GM21825 (cell line): ENCODE measurements at regions not wholly inside any gene's neighbourhood (a gene's known extent, or its start where the extent isn't known, plus 50 kb on each side); places are given as distances from the start of the nearest gene placed in this dataset.

Experiments used
- ATAC-seq: cut with Tn5 transposase; IDR thresholded peaks from one replicate; pipeline ENCODE4 v1.9.1; 2021; ENCODE audit warnings: mild to moderate bottlenecking, moderate library complexity; ENCODE audit not compliant: unreplicated experiment

GRCh38 chr6:68400396-68400795, 234.7 kb upstream of the ADGRB3 start:
- ATAC-seq: no peak

GRCh38 chr6:68391953-68392352, 243.1 kb upstream of the ADGRB3 start:
- no peak for ATAC-seq

GRCh38 chr6:68372991-68373390, 262.1 kb upstream of the ADGRB3 start:
- no peak for ATAC-seq

GRCh38 chr6:68368845-68369244, 266.2 kb upstream of the ADGRB3 start:
- ATAC-seq: no peak

GRCh38 chr6:68364271-68364805, 270.7 kb upstream of the ADGRB3 start:
- no peak for ATAC-seq

- ATAC-seq: no peak
These were observed 291.2 kb upstream of the ADGRB3 start for GRCh38 chr6:68343901-68344300.

- ATAC-seq: no peak
These were observed 292.8 kb upstream of the ADGRB3 start for GRCh38 chr6:68342286-68342685.

GRCh38 chr6:68339488-68340131, 295.5 kb upstream of the ADGRB3 start:
- no peak for ATAC-seq

- no peak for ATAC-seq
These were observed 301.6 kb upstream of the ADGRB3 start for GRCh38 chr6:68333442-68333841.

GRCh38 chr6:68328156-68328555, 306.9 kb upstream of the ADGRB3 start:
- ATAC-seq: no peak

GRCh38 chr6:68326762-68327161, 308.3 kb upstream of the ADGRB3 start:
- ATAC-seq: no peak

- ATAC-seq: no peak
These were observed 317.7 kb upstream of the ADGRB3 start for GRCh38 chr6:68317366-68317765.

- ATAC-seq: no peak
These were observed 321.2 kb upstream of the ADGRB3 start for GRCh38 chr6:68313911-68314310.

- no peak for ATAC-seq
These were observed 327.8 kb upstream of the ADGRB3 start for GRCh38 chr6:68307301-68307700.

GRCh38 chr6:68296126-68296525, 339.0 kb upstream of the ADGRB3 start:
- ATAC-seq: no peak

- ATAC-seq: no peak
These were observed 352.4 kb upstream of the ADGRB3 start for GRCh38 chr6:68282646-68283045.

GRCh38 chr6:68279793-68280557, 355.1 kb upstream of the ADGRB3 start:
- no peak for ATAC-seq

- ATAC-seq: no peak
These were observed 361.8 kb upstream of the ADGRB3 start for GRCh38 chr6:68273297-68273696.

- ATAC-seq: no peak
These were observed 378.7 kb upstream of the ADGRB3 start for GRCh38 chr6:68256391-68256790.

GRCh38 chr6:68252632-68253031, 382.4 kb upstream of the ADGRB3 start:
- no peak for ATAC-seq

GRCh38 chr6:68247782-68248181, 387.3 kb upstream of the ADGRB3 start:
- ATAC-seq: no peak

- ATAC-seq: no peak
These were observed 394.4 kb upstream of the ADGRB3 start for GRCh38 chr6:68240726-68241125.
